ENCODE measurements at regions not wholly inside any gene's neighbourhood (a gene's known extent, or its start where the extent isn't known, plus 50 kb on each side); places are given as distances from the start of the nearest gene placed in this dataset.
"Not testable (repeated sequence)": the region's sequence is repeated elsewhere in the genome, so short reads cannot be mapped to it uniquely, and the experiment has no call there.

GRCh38 chr13:111626371-111627305, 306.2 kb downstream of the TEX29 start:
- no peak for DNase-seq

- no peak for DNase-seq
Observed at GRCh38 chr13:111627596-111627995, 307.2 kb downstream of the TEX29 start.

- no peak for DNase-seq
Observed at GRCh38 chr13:111629016-111629415, 308.6 kb downstream of the TEX29 start.

GRCh38 chr13:111629457-111629856, 309.0 kb downstream of the TEX29 start:
- no peak for DNase-seq

- no peak for DNase-seq
Observed at GRCh38 chr13:111629926-111630325, 309.5 kb downstream of the TEX29 start.

- no peak for DNase-seq
Observed at GRCh38 chr13:111630406-111630805, 310.0 kb downstream of the TEX29 start.

- DNase-seq, result not testable (repeated sequence)
Observed at GRCh38 chr13:111631271-111631670, 310.8 kb downstream of the TEX29 start.

- DNase-seq, result no peak
Observed at GRCh38 chr13:111632906-111633305, 312.5 kb downstream of the TEX29 start.

- DNase-seq, result no peak
Observed at GRCh38 chr13:111633401-111633800, 313.0 kb downstream of the TEX29 start.

GRCh38 chr13:111634410-111634809, 314.0 kb downstream of the TEX29 start:
- no peak for DNase-seq

GRCh38 chr13:111636271-111636670, 315.8 kb downstream of the TEX29 start:
- DNase-seq, result no peak

- no peak for DNase-seq
Observed at GRCh38 chr13:111636804-111637203, 316.4 kb downstream of the TEX29 start.

- no peak for DNase-seq
Observed at GRCh38 chr13:111637365-111637764, 316.9 kb downstream of the TEX29 start.

GRCh38 chr13:111638233-111638632, 317.8 kb downstream of the TEX29 start:
- DNase-seq, result no peak

GRCh38 chr13:111639196-111639705, 318.8 kb downstream of the TEX29 start:
- no peak for DNase-seq

- no peak for DNase-seq
Observed at GRCh38 chr13:111640006-111640405, 319.6 kb downstream of the TEX29 start.

- DNase-seq, result no peak
Observed at GRCh38 chr13:111640476-111640875, 320.0 kb downstream of the TEX29 start.

- no peak for DNase-seq
Observed at GRCh38 chr13:111642156-111642767, 321.8 kb downstream of the TEX29 start.

- no peak for DNase-seq
Observed at GRCh38 chr13:111644750-111645149, 324.3 kb downstream of the TEX29 start.

- no peak for DNase-seq
Observed at GRCh38 chr13:111645198-111645597, 324.8 kb downstream of the TEX29 start.

GRCh38 chr13:111645598-111646455, 325.4 kb downstream of the TEX29 start:
- no peak for DNase-seq

- DNase-seq, result no peak
Observed at GRCh38 chr13:111646456-111646855, 326.0 kb downstream of the TEX29 start.

GRCh38 chr13:111648885-111649284, 328.4 kb downstream of the TEX29 start:
- no peak for DNase-seq

Measured in HCEC 1CT (cell line).